Astrocyte (in vitro differentiated cells and primary cell): ENCODE measurements at regions not wholly inside any gene's neighbourhood (a gene's known extent, or its start where the extent isn't known, plus 50 kb on each side); places are given as distances from the start of the nearest gene placed in this dataset.

ENCODE experiments used
- CTCF ChIP-seq: IDR thresholded peaks from 2 replicates; pipeline ENCODE4 v1.5.1; 2011; ENCODE audit warnings: low read depth, mild to moderate bottlenecking, inconsistent platforms, low read length, moderate library complexity; ENCODE audit not compliant: insufficient read depth
- EZH2 ChIP-seq: IDR thresholded peaks from 2 replicates; pipeline ENCODE4 v1.6.1; 2012; ENCODE audit warnings: mild to moderate bottlenecking, low read length, inconsistent platforms; ENCODE audit not compliant: insufficient read depth

DNA sequence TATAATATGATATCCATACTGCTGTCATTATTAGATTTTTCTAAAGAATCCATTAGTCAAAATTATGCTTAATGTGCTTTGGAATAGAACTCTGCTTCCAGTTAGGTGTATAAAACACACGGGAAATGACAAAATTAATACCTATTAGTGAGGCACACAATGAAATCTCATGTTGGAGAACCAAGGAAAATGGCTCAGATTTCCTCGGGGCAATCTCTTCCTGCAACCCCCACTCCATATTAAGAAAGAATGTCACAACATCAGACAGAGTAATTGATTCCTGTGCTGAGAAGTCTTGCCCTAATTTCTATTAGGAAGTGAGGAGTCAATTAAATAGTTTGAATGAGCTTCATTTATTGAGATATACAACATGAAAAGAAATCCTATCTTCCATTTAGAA, 299.8 kb upstream of the KITLG start:
- no peak for TF ChIP-seq CTCF
- no peak for TF ChIP-seq EZH2
